Right kidney (tissue), 1 donor: ENCODE measurements at regions not wholly inside any gene's neighbourhood (a gene's known extent, or its start where the extent isn't known, plus 50 kb on each side); places are given as distances from the start of the nearest gene placed in this dataset.
"Not testable (repeated sequence)": the region's sequence is repeated elsewhere in the genome, so short reads cannot be mapped to it uniquely, and the experiment has no call there.

Source experiments
- DNase-seq: peaks from one replicate; pipeline ENCODE4 v3.0.0-alpha.2; 2016

DNA sequence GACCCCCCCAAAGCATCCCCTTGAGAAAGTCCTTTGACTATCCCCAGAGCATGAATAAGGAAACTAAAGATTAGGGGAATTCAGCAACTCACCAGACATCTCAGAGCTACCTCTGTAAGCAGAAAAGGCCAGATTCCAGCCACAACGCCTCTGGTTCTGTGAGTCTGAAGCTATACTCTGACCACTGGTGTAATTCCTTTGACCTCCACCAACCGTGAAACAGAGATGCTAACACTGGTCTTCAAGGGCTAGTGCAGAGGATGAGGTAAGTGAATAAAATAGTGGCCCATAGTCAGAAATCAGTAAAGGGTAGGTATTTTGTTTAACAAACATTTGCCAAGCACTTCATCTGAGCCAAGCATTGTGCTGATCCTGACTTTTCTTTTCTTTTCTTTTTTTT lies 353.4 kb downstream of the NPIPA8 start:
- no peak for DNase-seq

DNA sequence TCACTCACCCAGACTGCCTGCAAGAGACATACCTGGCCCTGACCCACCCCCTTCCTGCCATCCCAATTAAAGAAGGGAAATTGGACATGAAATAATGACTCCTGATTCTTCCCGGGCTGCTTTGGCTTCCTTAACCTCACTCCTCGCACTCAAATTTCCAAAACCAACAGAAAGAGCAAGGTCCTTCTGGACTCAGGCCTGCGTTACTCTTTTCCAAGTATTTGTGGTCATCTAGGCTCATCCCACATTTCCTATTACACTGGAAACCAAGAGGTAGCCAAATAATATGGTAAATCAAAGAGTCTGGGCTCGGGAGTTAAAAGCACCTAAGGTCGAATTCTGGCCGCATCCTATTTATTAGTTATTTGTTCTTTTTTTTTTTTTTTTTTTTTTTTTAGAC lies 359.3 kb downstream of the NPIPA8 start:
- no peak for DNase-seq

DNA sequence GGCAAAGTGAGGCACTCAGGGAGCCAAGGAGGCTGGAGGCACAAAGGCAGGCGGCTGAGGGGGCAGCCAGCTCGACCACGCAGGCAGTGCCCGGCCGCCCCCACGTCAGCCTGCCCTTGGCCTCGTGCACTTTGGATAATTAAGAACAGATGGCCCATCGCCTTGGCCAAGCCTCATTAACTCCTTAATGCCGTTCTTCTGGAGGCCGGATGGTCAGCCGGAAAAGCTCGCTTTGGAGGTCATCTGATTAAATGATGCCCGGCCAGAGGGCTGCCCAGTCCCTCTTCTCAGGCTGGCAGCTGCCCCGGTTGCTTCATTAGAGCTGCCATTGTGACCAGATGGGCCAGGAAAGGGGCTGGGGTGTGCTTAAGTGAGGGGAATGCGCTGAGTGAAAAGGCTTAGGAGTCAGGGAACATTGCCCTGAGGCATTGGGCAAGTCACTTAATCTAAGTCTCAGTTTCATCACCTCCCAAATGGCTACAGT lies 364.0 kb downstream of the NPIPA8 start:
- peak; percentile 31 for DNase-seq

DNA sequence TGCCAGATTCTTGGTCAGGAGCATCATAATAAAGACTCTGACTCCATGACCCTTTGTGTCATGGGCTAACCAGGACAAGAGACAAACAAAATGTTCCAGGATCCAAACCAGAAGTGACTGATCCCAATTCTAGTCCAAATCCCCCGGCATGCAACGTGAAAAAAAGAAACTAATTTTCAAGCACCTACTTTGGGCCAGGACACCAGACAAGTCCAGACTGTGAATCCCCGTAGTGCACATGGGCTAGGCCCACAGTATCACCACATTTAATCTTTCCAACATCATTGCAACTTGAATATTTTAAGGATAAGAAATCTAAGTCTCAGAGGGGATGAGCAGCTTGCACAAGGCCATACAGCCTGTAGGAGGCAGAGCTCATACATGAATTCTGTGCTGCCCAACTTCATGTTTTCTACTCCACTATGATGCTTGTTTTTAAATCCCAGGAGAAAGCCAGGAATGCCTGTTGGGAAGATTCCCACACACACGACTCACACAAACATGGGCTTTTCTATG lies 365.7 kb downstream of the NPIPA8 start:
- no peak for DNase-seq

DNA sequence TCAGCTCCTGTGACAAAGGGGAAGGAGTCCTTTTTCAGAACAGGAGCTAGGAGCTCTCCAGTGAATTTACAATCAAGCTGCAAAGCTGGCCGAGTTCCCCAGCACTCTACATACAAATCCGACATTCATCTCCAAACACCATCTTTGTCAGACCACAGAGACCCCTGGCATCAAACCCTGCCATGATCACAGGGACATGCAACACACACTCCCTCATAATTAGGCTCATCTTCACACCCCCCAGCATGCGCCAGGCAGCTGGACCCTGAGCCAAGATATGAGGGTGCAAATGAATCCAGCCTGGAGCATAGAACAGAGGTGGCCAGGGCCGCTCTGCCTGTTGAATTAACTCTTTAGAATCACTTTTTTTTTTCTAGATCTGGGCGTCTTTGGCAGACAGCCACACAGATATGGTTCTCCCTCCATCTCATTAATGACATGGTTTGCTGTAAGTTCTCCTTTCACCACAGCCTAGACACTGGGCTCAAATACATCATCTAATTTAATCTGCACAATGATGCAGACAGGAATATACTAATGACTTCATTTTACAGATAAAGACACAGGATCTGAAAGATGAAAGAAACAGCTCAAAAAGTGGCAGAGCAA lies 366.3 kb downstream of the NPIPA8 start:
- DNase-seq = no peak

DNA sequence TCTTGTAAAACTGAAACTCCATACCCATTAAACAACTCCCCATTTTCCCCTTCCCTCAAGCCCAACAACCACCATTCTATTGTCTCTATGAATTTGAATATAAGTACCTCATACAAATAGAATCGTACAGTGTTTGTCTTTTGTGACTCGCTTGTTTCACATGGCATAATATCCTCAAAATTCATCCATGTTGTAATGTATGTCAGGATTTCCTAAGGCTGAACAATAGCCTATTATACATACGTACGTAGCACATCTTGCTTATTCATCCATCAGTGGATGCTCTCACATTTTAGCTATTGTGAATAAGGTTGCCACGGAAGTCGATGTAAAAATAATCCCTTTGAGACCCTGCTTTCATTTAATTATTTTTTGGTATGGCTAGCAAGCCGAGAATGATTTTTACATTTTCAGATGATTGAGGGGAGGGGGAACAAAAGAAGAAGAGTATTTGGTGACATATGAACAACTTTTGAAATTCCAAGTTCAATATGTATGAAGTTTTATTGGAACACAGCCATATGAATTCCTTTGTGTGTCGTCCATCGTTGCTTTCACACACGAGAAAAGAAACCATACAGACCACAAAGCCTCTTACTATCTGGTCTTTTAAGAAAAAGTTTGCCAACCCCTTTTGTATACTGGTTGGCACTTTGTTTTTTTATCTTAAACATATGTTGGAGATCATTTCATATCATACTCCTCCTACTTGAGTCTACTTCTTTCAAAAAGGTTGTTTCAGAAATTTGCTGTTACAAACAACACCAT lies 371.2 kb downstream of the NPIPA8 start:
- DNase-seq = no peak

DNA sequence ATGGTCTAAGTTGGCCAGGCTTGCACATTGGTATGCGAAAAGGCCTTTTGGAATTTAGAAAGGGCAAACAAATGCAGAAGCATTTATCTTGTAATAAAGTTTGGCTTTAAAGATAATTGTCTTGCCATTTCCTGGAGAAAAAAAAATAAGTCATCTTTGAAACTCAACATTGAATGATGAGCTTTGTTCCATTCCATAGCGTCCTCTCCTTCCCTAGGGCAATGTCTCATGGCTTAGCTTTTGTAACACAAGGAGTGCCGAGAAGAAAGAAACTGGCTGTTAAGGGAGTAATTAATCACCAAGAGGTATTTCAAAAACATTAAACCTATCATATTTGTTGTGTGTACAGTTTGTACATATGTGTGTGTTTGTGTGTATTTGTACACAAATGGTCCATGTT lies 372.3 kb downstream of the NPIPA8 start:
- no peak for DNase-seq

DNA sequence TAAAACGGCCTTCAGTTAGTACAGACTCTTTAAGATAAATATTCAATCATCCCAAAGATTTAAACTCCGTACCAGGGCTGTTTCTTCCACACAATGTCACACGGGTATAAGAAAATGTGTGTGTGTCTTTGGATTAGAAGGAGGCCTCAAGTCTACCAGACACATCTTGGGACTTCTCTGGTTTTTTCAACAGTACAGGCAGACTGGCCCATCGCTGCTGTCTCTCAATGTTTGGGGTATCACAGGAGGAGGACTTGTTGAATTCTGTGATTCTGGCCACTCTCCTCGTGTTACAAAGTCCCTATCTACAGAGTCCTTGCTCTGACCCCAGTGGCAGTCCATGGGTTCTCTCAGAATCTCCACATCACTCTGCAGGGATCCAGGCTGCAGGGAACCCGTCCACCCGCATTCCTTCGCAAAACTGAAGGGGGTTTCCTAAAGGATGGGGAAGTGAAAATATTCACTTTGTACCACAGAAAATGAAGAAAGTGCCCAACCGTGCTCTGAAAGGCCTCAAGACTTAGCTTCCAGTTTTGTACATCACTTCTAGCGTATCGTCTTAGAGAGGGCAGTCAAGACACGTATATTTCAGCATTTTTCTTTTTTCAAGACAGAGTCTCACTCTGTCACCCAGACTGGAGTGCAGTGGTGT lies 373.2 kb downstream of the NPIPA8 start:
- DNase-seq = no peak

DNA sequence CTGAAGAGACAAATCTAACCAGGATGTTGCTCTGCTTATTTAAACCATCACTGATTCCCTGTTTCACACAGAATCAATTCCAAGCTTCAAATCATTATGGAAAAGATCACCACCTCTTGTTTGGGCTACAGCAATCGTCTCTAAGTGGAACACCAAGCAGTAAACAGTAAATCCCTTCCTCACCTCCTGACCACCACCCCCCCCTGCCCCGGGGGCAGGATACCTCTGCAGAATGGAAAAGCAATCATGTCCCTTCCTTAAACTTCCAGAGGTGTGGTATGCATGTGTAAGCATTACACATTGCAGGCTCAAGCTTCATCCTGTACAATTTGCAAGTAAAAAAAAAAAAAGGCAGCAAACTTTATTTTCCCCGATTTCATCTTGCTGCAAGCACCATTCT lies 373.8 kb downstream of the NPIPA8 start:
- no peak for DNase-seq

DNA sequence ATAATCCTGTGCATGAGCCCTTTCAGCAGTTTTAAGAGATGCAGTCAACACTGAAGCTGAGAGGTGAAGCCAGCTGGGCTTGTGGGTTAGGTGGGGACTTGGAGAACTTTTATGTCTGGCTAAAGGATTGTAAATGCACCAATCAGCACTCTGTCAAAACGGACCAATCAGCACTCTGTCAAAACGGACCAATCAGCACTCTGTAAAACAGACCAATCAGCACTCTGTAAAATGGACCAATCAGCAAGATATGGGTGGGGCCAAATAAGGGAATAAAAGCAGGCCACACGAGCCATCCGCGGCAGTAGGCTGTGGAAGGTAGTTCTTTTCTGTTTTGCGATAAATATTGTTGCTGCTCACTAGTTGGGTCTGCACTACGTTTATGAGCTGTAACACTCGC lies 374.7 kb downstream of the NPIPA8 start:
- DNase-seq = not testable (repeated sequence)

DNA sequence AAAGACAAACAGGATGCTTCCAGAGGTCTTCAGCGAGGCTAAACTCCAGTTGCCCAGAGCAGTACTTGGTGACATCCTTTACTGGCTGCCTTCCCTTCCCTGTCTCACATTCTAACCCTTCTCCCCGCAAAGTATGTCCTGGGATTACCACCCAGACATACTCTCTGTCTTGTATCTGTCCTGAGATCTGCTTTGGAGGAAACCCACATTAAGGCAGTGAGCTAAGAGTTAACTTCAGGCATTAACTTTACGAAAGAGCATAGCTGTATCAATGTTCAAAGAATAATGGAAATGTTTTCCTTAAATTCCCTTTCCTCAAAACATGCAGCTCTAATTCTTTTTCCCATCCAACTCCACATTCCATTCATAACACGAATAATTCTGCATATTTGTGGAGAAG lies 385.2 kb downstream of the NPIPA8 start:
- no peak for DNase-seq

DNA sequence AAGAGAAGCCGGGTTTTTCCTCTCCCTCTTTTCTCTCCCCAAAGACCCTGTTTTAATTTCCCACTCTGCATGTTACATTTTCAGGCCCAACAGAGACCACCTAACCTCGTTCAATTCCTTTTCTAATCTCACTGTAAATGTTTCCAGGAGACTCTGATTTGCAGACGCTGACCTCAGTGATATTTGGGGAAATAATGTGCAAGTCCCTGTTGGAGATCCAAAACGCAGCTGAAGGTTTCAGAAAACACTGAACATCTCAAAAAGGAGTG lies 386.6 kb downstream of the NPIPA8 start:
- no peak for DNase-seq

DNA sequence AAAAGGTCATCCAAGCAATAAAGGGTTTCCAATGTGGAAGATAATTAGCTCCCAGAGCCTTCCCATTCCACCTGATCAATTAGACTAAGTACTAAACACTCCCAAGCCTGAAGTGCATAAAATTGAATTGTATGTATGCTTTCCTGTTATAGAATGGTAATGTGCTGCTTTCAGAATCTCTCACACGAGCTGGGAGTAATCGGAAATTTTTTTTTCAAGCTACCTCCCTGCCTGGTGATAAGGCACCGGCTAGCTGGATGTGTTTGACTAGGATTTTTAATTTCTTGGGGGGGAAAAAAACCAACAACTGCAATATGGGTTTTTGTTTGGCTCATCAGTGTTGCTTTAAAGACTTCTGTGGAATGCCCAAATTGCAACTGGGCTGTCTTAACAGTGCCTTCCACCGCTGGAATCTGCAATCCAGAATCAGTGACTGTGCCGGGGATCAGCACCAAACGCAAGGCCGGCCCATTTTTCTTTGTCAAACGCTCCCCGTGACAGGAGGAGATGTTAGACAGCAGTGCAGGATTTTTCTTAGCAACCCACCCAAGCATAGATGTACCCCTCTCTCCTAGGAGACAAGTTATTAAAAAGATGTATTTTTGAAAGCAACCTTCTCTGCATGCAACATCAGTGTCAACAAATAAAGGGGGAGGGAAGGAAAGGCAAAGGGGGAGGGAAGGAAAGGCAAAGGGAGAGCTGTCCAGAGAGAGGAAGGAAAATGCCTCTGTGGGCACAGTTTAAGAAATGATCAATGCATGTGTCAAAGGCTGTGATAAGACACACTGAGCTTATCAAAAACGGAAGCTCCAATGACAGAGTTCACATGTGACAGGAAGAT lies 387.2 kb downstream of the NPIPA8 start:
- no peak for DNase-seq

DNA sequence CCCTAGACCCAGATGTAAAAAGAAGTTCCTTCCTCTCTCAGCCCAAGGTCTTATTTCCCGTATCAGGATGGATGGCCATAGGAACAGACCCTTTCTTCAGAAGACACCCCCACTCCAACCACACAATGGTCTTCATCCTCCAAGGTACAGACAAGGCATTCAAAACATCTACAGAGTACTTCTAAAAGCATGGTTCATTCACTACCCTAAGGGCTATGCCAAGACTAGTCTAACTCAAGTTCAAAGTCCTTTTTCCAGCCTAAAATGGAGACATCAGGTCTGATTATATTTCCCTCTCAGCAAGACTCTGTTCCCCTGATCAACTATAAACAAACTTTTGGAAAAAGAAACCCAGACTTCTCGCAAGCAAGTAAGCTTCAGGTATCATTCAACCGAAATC lies 388.9 kb downstream of the NPIPA8 start:
- no peak for DNase-seq

DNA sequence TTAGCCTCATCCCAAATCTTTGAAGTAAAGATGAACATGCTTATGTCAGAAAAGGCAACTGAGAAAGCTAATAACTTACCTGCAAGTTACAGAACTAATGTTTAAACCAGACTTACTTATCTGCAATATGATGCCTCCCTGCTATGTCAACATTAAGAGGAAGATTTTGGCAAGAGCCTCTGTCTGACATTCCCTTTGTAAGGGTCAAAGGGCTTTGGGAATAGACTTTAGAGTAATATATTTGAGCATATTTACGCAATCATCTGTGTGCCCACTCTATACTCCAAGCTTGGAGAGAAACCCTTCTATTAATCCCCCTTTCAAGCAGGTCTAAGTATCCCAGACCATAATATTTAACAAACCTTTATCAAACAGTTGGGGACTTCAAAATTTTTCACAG lies 389.4 kb downstream of the NPIPA8 start:
- no peak for DNase-seq

DNA sequence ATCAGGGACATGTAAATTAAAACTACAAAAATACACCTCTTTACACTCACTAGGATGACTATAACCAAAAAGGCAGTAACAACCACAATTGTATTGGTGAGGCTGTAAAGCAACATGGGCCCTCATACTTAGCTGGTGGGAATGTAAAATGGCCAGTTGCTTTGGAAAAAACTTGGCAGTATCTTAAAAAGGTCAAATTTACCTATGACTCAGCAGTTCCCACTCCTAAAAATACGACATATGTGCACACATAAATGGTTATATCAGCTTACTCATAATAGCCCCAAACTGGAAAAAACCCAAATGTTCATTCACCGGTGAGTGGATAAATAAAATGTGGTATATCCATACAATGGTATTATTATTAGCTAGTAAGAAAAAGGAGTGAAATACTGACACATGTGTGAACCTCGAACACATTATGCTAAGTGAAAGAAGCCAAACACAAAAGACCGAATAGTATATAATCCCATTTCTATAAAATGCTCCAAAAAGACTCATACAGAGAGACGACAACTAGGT lies 391.4 kb downstream of the NPIPA8 start:
- DNase-seq = no peak

DNA sequence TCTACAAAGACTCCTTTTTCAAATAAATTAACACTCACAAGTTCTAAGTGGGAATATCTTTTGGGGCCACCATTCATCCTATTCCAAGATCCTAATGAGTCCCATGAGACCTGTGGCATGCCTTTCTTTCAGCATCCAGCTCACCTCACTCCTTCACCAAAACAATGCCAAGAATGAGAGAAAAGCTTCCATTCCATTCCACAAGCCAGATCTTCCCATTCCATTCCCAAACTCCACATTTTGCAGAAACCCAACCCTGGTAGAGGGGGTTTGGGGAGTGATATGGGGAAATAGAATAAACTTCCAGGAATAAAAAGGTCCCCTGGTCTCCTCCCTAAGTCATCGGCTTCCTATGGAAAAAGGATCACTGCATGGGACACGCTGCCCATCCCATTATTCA lies 392.2 kb downstream of the NPIPA8 start:
- no peak for DNase-seq

DNA sequence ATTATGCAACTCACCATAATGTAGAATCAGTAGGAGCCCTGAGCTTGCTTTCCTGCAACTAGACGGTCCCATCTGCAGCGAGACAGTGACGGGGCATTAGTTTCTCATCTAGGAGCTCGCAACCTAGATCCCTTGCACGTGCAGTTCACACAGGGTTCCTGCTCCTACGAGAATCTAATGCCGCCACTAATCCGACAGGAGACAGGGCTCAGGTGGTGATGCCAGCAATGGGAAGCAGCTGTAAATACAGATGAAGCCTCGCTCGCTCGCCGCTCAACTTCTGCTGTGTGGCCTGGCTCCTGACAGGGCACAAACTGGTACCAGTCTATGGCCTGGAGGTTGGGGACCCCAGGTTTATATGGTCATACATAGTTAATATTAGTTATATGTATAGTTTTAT lies 394.5 kb downstream of the NPIPA8 start:
- DNase-seq = no peak

DNA sequence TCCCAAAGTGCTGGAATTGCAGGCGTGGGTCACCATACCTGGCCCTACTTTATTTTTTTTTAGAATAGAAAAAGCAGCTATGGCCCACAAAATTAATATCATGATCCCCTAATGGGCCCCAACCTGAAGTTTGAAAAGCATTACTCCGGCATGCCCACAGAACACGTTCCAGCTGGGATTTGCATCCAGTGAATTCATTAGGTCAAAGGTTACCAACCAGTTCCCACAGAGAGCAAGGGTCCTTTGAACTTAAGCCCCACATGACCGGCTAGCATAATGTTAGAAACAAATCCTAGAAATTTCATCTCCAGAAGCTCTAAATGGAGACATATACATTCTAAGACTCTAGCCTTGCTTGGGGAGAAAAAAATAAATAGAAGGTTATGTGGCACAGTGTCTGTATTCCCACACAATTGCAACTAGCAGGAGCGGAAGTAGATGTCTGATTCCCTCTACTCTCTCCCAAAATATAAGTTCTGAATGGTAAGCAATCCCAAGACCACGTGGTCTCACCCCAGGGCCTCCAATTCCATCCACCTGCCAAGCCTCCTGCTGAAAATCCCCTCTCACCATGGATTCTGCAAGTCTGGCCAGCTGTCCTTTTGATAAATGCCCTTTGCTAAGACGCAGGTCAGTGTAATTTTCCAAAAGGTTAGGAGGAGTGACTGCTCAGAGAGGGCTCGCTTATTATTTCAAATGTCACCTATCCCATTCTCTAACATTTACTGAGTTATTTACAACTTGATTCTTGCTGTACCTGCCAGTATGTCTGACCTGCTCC lies 395.8 kb downstream of the NPIPA8 start:
- DNase-seq = no peak

DNA sequence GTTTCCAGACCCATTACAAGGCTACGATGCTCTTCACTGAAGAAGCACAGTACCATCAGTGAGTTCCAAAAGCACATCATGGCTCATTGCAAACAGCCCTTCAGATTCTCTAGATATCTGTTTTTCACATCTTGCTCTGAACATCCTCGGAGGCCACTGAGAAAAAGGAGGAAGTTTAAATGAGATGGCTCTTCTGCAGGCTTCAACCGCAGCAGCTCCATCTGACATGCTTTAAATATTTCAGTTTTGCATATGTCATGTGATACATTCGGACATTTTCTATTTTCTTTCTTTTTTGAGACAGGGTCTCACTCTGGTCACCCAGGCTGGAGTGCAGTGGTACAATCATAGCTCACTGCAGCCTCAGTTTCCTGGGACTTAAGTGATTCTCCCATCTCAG lies 396.8 kb downstream of the NPIPA8 start:
- no peak for DNase-seq

DNA sequence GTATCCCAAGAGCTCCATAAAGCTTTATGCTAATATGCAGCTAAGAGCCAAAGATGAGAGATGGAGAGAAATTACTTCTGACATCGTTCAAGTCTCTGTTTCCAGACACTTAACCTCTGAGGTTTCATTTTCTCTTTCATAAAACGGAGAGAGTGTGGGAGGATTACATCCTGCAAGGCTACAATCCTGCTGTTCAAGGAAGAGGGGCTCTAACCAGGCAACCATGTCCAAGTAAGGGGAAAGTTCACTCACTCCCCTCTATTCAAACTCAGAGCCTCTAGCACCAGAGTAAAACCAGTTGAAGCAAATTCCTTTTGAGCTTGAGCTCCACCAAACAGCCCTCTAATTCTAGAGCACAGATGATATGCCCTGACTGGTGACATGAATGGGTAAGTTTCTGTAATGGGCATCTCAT lies 397.4 kb downstream of the NPIPA8 start:
- DNase-seq = peak; percentile 15

DNA sequence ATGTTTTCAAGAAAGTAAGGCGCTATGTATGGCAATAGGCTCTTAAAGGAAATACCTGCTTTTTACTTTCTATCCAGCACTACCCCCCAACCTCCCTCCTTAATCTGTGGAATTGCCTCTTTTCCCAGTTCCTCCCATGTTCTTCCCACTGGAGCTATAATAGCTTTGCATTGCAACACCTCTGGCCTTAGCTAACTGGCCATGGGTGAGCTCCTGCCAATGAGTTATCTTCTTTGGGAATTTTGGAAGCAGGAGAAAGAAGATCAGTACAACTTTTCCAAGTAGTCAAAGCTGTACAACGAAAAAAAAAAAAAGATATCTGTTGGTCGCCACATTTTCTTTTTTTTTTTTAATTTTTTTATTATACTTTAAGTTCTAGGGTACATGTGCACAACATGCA lies 398.0 kb downstream of the NPIPA8 start:
- no peak for DNase-seq
